ENCODE measurements at regions not wholly inside any gene's neighbourhood (a gene's known extent, or its start where the extent isn't known, plus 50 kb on each side); places are given as distances from the start of the nearest gene placed in this dataset.

GRCh38 chr6:168926306-168926705 is 327.3 kb downstream of the THBS2 start:
- Mint-ChIP-seq H3K27ac (no peak overlapping the region), H3K36me3 (no peaks in the 10 kb centered on the region), H3K9me3 (peaks cover 14% of the 10 kb centered on the region), H3K27me3 (ENCODE audit: low read depth) (peaks cover 1% of the 10 kb centered on the region), H3K4me1 (no peaks in the 10 kb centered on the region), H3K4me3 (no peak overlapping the region)
- TF ChIP-seq CTCF (IDR thresholded peaks at IDR 0.05; ENCODE audit: unreplicated experiment), result no peak
- no peak for DNase-seq (ENCODE audit: low spot score in 2 of 2, unreplicated experiment in 2 of 2)

- Mint-ChIP-seq H3K36me3 (no peaks in the 10 kb centered on the region), H3K27ac (no peak overlapping the region), H3K27me3 (ENCODE audit: low read depth) (peaks cover 1% of the 10 kb centered on the region), H3K9me3 (peaks cover 11% of the 10 kb centered on the region), H3K4me1 (no peaks in the 10 kb centered on the region), H3K4me3 (no peak overlapping the region)
- no peak for TF ChIP-seq CTCF (IDR thresholded peaks at IDR 0.05; ENCODE audit: unreplicated experiment)
- peak in 1 of 2 experiments; percentile 3 for DNase-seq (ENCODE audit: low spot score in 2 of 2, unreplicated experiment in 2 of 2)
Observed at GRCh38 chr6:168925671-168926070, 328.0 kb downstream of the THBS2 start.

- peaks cover 3% of the 10 kb centered on the region for H3K27me3 Mint-ChIP-seq (ENCODE audit: low read depth)
- no peak for TF ChIP-seq CTCF (IDR thresholded peaks at IDR 0.05; ENCODE audit: unreplicated experiment)
- H3K4me3 Mint-ChIP-seq, result no peak overlapping the region
- peak in 1 of 2 experiments; percentile 14 for DNase-seq (ENCODE audit: low spot score in 2 of 2, unreplicated experiment in 2 of 2)
- no peaks in the 10 kb centered on the region for H3K9me3 Mint-ChIP-seq
- H3K27ac Mint-ChIP-seq, result no peak overlapping the region
- no peaks in the 10 kb centered on the region for H3K4me1 Mint-ChIP-seq
- H3K36me3 Mint-ChIP-seq, result no peaks in the 10 kb centered on the region
Observed at GRCh38 chr6:168923171-168923570, 330.5 kb downstream of the THBS2 start.

GRCh38 chr6:168922436-168922835 is 331.2 kb downstream of the THBS2 start:
- Mint-ChIP-seq H3K36me3 (no peaks in the 10 kb centered on the region), H3K27me3 (ENCODE audit: low read depth) (peaks cover 3% of the 10 kb centered on the region), H3K27ac (no peak overlapping the region), H3K4me3 (no peak overlapping the region), H3K9me3 (no peaks in the 10 kb centered on the region), H3K4me1 (no peaks in the 10 kb centered on the region)
- no peak for TF ChIP-seq CTCF (IDR thresholded peaks at IDR 0.05; ENCODE audit: unreplicated experiment)
- DNase-seq (ENCODE audit: low spot score in 2 of 2, unreplicated experiment in 2 of 2), result no peak

- no peak for DNase-seq (ENCODE audit: low spot score in 2 of 2, unreplicated experiment in 2 of 2)
- H3K27me3 Mint-ChIP-seq (ENCODE audit: low read depth), result peaks cover 3% of the 10 kb centered on the region
- H3K4me3 Mint-ChIP-seq, result no peak overlapping the region
- no peaks in the 10 kb centered on the region for H3K36me3 Mint-ChIP-seq
- H3K9me3 Mint-ChIP-seq, result no peaks in the 10 kb centered on the region
- TF ChIP-seq CTCF (IDR thresholded peaks at IDR 0.05; ENCODE audit: unreplicated experiment), result no peak
- H3K4me1 Mint-ChIP-seq, result no peaks in the 10 kb centered on the region
- no peak overlapping the region for H3K27ac Mint-ChIP-seq
Observed at GRCh38 chr6:168920289-168920688, 333.4 kb downstream of the THBS2 start.
